HepG2 (cell line): ENCODE measurements at regions not wholly inside any gene's neighbourhood (a gene's known extent, or its start where the extent isn't known, plus 50 kb on each side); places are given as distances from the start of the nearest gene placed in this dataset.

Experiments used
- ATAC-seq: fragments of 200-7000 bp; cut with Tn5 transposase; 3 replicates; pipeline ENCODE4 v1.9.1; 2020; ENCODE audit warnings: mild to moderate bottlenecking, moderate library complexity
- BruUV-seq: library from RNA; stranded (reverse); fragments of 400-500 nt; replicated peaks from 2 replicates; lab custom pipeline; 2021; lab: Mats Ljungman, UMichigan
- CTCF ChIA-PET: fragments of 300-600 bp; formaldehyde crosslinking; extraction: SDS; loops from one replicate; lab custom pipeline; 2021; ENCODE audit warnings: low total read pairs, inconsistent platforms, low intra/inter-chr PET ratio; lab: Yijun Ruan, JAX
- POLR2A ChIA-PET: fragments of 350-600 bp; sonication (Branson Sonifier 250); formaldehyde crosslinking; loops from one replicate; lab custom pipeline; 2020; ENCODE audit warnings: antibody characterized with exemption, inconsistent platforms; lab: Yijun Ruan, JAX
- DNase-seq: peaks from one replicate; pipeline ENCODE4 v3.0.0-alpha.2; 2015; ENCODE audit warnings: low spot score
- FAIRE-seq: peaks from 3 replicates; lab custom pipeline; 2011; peaks lifted over from hg19 to GRCh38; lab: Jason Lieb, UNC
- H2AFZ ChIP-seq: one replicate; pipeline ENCODE4 v1.6.1; 2011; ENCODE audit warnings: low read length, inconsistent platforms
- H3K27ac ChIP-seq: fragments of 300-600 bp; 3 replicates; pipeline ENCODE4 v1.8.0; 2011; ENCODE audit warnings: mixed run types, mild to moderate bottlenecking, mixed read lengths, low read length, inconsistent platforms; ENCODE audit not compliant: insufficient read depth; ENCODE audit errors: extremely low read length
- H3K27me3 ChIP-seq, 2 experiments: fragments of 200-600 bp in 1 of 2; 2 replicates in 1 of 2; 3 replicates in 1 of 2; pipeline versions ENCODE4 v1.6.0 to v1.8.0; 2011; ENCODE audit warnings: low read length in 2 of 2, mild to moderate bottlenecking in 2 of 2, moderate library complexity in 2 of 2, inconsistent platforms in 1 of 2; ENCODE audit not compliant: insufficient read depth in 2 of 2, control insufficient read depth in 1 of 2
- H3K36me3 ChIP-seq, 2 experiments: fragments of 200-600 bp in 1 of 2; replicated peaks in 1 of 2; 2 replicates in 1 of 2; 3 replicates in 1 of 2; pipeline versions ENCODE4 v1.5.1 to v1.8.0; 2011; ENCODE audit warnings: low read length in 2 of 2, inconsistent platforms in 1 of 2; ENCODE audit not compliant: insufficient read depth in 2 of 2, control insufficient read depth in 1 of 2
- H3K4me1 ChIP-seq: 2 replicates; pipeline ENCODE4 v1.5.1; 2012; ENCODE audit warnings: low read length, inconsistent platforms; ENCODE audit not compliant: insufficient read depth
- H3K4me2 ChIP-seq: 2 replicates; pipeline ENCODE4 v1.6.0; 2011; ENCODE audit warnings: low read depth, low read length, inconsistent platforms
- H3K4me3 ChIP-seq, 3 experiments: fragments of 200-600 bp in 1 of 3; sonication (generic), shearing (Covaris generic) in 1 of 3; replicated peaks in 1 of 3; 2 replicates each; pipeline ENCODE4 v1.5.1; 2011 to 2016; ENCODE audit warnings: low read length in 3 of 3, inconsistent platforms in 2 of 3, low read depth in 2 of 3, mild to moderate bottlenecking in 2 of 3, control low read depth in 1 of 3, mixed read lengths in 1 of 3; ENCODE audit not compliant: insufficient read depth in 1 of 3
- H3K79me2 ChIP-seq: one replicate; pipeline ENCODE4 v1.6.1; 2011; ENCODE audit warnings: low read length, inconsistent platforms; ENCODE audit not compliant: insufficient read depth
- H3K9ac ChIP-seq: 2 replicates; pipeline ENCODE4 v1.6.0; 2011; ENCODE audit warnings: mild to moderate bottlenecking, low read depth, low read length, inconsistent platforms; ENCODE audit not compliant: insufficient read depth
- H3K9me3 ChIP-seq: 2 replicates; pipeline ENCODE4 v1.5.1; 2012; ENCODE audit warnings: mild to moderate bottlenecking, low read length
- H4K20me1 ChIP-seq: 2 replicates; pipeline ENCODE4 v1.6.0; 2011; ENCODE audit warnings: inconsistent platforms, mild to moderate bottlenecking, low read length, moderate library complexity; ENCODE audit not compliant: insufficient read depth
- BHLHE40 ChIP-seq: IDR thresholded peaks from 2 replicates; pipeline ENCODE4 v1.6.1; 2011; ENCODE audit warnings: low read length, improper control_type of control experiment
- DNMT1 ChIP-seq: sonication (generic); formaldehyde crosslinking; IDR thresholded peaks from 2 replicates; pipeline ENCODE4 v1.5.1; 2020; ENCODE audit warnings: mild to moderate bottlenecking, missing genetic modification reagents
- DPF2 ChIP-seq: sonication (generic); formaldehyde crosslinking; IDR thresholded peaks from 2 replicates; pipeline ENCODE4 v1.4.0; 2020; ENCODE audit warnings: mild to moderate bottlenecking, low read depth, missing genetic modification reagents, borderline replicate concordance
- FOXP1 ChIP-seq, 2 experiments: fragments of 450-650 bp in 1 of 2; IDR thresholded peaks; 2 replicates each; pipeline ENCODE4 v1.6.1; 2017 to 2018; ENCODE audit warnings: antibody characterized with exemption in 1 of 2
- LCORL ChIP-seq, 2 experiments: fragments of 450-650 bp in 1 of 2; sonication (generic) in 1 of 2; formaldehyde crosslinking in 1 of 2; IDR thresholded peaks; 2 replicates each; pipeline versions ENCODE4 v1.5.0 to v1.6.1; 2017 to 2020; ENCODE audit warnings: antibody characterized with exemption in 1 of 2, missing genetic modification reagents in 1 of 2
- NFKB2 ChIP-seq: sonication (generic); formaldehyde crosslinking; IDR thresholded peaks from 2 replicates; pipeline ENCODE4 v1.4.0; 2020; ENCODE audit warnings: missing genetic modification reagents, borderline replicate concordance
- REXO4 ChIP-seq: sonication (generic); formaldehyde crosslinking; IDR thresholded peaks from 2 replicates; pipeline ENCODE4 v1.8.0; 2022; ENCODE audit warnings: missing genetic modification reagents, mild to moderate bottlenecking, borderline replicate concordance
- RFX3 ChIP-seq: IDR thresholded peaks from 2 replicates; pipeline ENCODE4 v1.6.1; 2016; ENCODE audit warnings: missing biosample characterization, missing genetic modification reagents
- RFXAP ChIP-seq: sonication (generic); formaldehyde crosslinking; IDR thresholded peaks from 2 replicates; pipeline ENCODE4 v1.4.0; 2020; ENCODE audit warnings: missing genetic modification reagents, borderline replicate concordance
- TCF7 ChIP-seq: sonication (generic); IDR thresholded peaks from 2 replicates; pipeline ENCODE4 v1.6.1; 2016; ENCODE audit warnings: antibody characterized with exemption, low read depth
- ZBTB20 ChIP-seq: sonication (generic); formaldehyde crosslinking; IDR thresholded peaks from 2 replicates; pipeline ENCODE4 v1.8.1; 2023; ENCODE audit warnings: missing genetic modification reagents, low read depth, mild to moderate bottlenecking, borderline replicate concordance
- ZNF607 ChIP-seq: sonication (generic); formaldehyde crosslinking; IDR thresholded peaks from 2 replicates; pipeline ENCODE4 v1.5.1; 2020; ENCODE audit warnings: missing genetic modification reagents, mild to moderate bottlenecking, borderline replicate concordance
- ZNF850 ChIP-seq: sonication (generic); formaldehyde crosslinking; conservative IDR thresholded peaks from 2 replicates; pipeline ENCODE4 v1.9.0; 2021; ENCODE audit warnings: mild to moderate bottlenecking, missing genetic modification reagents
- WGBS: methylation state at CpG from one replicate; pipeline ENCODE4 v1.1.6; 2017; ENCODE audit warnings: low lambda C conversion rate; 5-methylcytosine and 5-hydroxymethylcytosine counted together
- in situ Hi-C: cut with HindIII; loops from 2 replicates; pipeline ENCODE4 v1.10.0; 2017; ENCODE audit warnings: low pct_unique_long_range_greater_than_20kb; ENCODE audit not compliant: extremely low pct_ligation_motif_present
- intact Hi-C: fragments of 100-400 bp; cut with micrococcal nuclease; formaldehyde crosslinking; loops from one replicate; pipeline ENCODE4 v1.10.0; 2022; ENCODE audit not compliant: unreplicated experiment
- TF ChIP-seq, protein P1 (sequence below): sonication (generic); formaldehyde crosslinking; IDR thresholded peaks from 2 replicates; pipeline ENCODE4 v1.5.0; 2020; ENCODE audit warnings: mild to moderate bottlenecking, missing genetic modification reagents, moderate library complexity
- TF ChIP-seq, protein P2 (sequence below): IDR thresholded peaks from 2 replicates; pipeline ENCODE4 v1.6.1; 2018; ENCODE audit warnings: missing genetic modification reagents

DNA sequence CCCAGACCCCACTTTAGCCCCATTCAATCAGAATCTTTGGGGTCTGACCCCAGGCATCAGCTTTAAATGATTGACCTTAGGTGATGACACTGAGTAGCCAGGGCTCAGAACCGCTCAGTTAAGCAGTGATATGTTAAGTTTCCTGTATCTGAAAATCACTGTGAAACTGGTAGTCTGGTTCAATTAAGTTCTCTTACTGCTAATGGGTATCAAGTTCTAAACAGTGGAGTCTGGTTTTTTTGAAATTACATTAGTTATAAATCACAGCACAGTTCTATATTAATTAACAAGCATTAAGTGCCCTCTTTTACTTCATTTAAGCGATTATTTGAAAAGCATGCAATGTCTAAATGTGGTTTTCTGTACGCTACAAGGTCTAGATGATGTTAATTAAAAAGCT is 117.9 kb downstream of the HAUS1 start:
- Histone ChIP-seq H3K4me1 (no peaks in the 10 kb centered on the region), H3K9ac (no peak overlapping the region), H3K36me3 (peaks cover 2 to 4% of the 10 kb centered on the region in 2 experiments; a peak in 3 of 5 replicates), H3K9me3 (no peaks in the 10 kb centered on the region), H3K27me3 (no peaks in the 10 kb centered on the region), H2AFZ (no peak overlapping the region), H3K79me2 (peaks cover 2% of the 10 kb centered on the region), H4K20me1 (no peaks in the 10 kb centered on the region), H3K4me3 (no peak overlapping the region), H3K4me2 (no peak overlapping the region), H3K27ac (no peak overlapping the region)
- in situ Hi-C loops (no loop called here), intact Hi-C loops (no loop called here)
- ATAC-seq (no peak), FAIRE-seq (no peak), DNase-seq (no peak)
- TF ChIP-seq, protein P1, sequence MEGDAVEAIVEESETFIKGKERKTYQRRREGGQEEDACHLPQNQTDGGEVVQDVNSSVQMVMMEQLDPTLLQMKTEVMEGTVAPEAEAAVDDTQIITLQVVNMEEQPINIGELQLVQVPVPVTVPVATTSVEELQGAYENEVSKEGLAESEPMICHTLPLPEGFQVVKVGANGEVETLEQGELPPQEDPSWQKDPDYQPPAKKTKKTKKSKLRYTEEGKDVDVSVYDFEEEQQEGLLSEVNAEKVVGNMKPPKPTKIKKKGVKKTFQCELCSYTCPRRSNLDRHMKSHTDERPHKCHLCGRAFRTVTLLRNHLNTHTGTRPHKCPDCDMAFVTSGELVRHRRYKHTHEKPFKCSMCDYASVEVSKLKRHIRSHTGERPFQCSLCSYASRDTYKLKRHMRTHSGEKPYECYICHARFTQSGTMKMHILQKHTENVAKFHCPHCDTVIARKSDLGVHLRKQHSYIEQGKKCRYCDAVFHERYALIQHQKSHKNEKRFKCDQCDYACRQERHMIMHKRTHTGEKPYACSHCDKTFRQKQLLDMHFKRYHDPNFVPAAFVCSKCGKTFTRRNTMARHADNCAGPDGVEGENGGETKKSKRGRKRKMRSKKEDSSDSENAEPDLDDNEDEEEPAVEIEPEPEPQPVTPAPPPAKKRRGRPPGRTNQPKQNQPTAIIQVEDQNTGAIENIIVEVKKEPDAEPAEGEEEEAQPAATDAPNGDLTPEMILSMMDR (CRISPR knock-in tag), result no peak
- TF ChIP-seq ZNF850 (no peak), BHLHE40 (no peak), LCORL (IDR thresholded peaks at IDR 0.05) (no peak), LCORL (CRISPR knock-in tag; IDR thresholded peaks at IDR 0.05) (no peak)
- POLR2A ChIA-PET, result no interaction called here
- BruUV-seq, result no TSS peak
- WGBS, result 98% methylated on average over 3 of the region's 3 CpGs
- CTCF ChIA-PET, result no interaction called here

DNA sequence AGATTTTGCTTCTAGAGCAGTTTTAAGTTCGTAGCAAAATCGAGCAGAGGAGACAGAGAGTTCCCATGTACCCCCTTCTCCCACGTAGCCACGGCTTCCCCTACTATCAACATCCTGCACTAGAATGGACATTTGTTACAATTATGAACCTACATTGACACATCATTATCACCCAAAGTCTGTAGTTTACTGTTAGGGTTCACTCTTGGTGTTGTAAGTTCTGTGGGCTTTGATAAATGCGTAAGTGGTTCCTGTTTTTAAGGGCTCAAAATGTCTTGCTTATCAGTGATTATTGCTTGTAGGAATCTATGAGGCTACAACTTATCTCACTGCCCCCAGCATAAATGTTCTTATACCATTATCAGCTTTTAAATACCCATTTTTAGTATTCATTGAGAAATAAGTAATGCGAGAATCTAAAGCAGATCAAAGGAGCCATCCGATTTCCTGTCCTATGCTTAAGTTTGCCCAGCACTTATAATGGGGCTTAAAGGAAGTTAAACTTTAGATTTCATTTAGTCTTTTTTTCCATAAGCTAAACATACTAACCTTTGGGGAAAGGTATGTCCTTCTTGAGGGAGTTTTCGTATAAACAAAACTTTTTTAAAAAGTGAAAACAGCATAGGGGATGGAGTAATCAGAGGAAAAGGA is 118.7 kb downstream of the HAUS1 start:
- 96% methylated on average over 8 of the region's 8 CpGs for WGBS
- DNase-seq, result no peak
- intact Hi-C loops, result no loop called here
- Histone ChIP-seq H4K20me1 (no peaks in the 10 kb centered on the region), H3K27me3 (no peaks in the 10 kb centered on the region), H3K9me3 (no peaks in the 10 kb centered on the region), H3K9ac (no peak overlapping the region), H3K36me3 (peaks cover 0 to 2% of the 10 kb centered on the region in 2 experiments; a peak in 3 of 5 replicates), H3K79me2 (peaks cover 2% of the 10 kb centered on the region), H3K27ac (no peak overlapping the region), H2AFZ (no peak overlapping the region), H3K4me3 (no peak overlapping the region), H3K4me2 (no peak overlapping the region), H3K4me1 (no peaks in the 10 kb centered on the region)
- ATAC-seq, result no peak
- no TSS peak for BruUV-seq
- POLR2A ChIA-PET, result no interaction called here
- CTCF ChIA-PET, result no interaction called here
- FAIRE-seq, result no peak
- in situ Hi-C loops, result no loop called here
- TF ChIP-seq NFKB2 (CRISPR knock-in tag) (no peak), ZNF607 (no peak), ZBTB20 (no peak), DPF2 (CRISPR knock-in tag) (no peak), TCF7 (no peak), RFXAP (CRISPR knock-in tag) (no peak), DNMT1 (CRISPR knock-in tag) (no peak), FOXP1 (IDR thresholded peaks at IDR 0.05) (no peak), FOXP1 (CRISPR knock-in tag; IDR thresholded peaks at IDR 0.05) (no peak), RFX3 (no peak), REXO4 (no peak)
- TF ChIP-seq, protein P2, sequence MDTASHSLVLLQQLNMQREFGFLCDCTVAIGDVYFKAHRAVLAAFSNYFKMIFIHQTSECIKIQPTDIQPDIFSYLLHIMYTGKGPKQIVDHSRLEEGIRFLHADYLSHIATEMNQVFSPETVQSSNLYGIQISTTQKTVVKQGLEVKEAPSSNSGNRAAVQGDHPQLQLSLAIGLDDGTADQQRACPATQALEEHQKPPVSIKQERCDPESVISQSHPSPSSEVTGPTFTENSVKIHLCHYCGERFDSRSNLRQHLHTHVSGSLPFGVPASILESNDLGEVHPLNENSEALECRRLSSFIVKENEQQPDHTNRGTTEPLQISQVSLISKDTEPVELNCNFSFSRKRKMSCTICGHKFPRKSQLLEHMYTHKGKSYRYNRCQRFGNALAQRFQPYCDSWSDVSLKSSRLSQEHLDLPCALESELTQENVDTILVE (CRISPR knock-in tag), result no peak
